Lower leg skin (tissue), 3 donors: ENCODE measurements at regions not wholly inside any gene's neighbourhood (a gene's known extent, or its start where the extent isn't known, plus 50 kb on each side); places are given as distances from the start of the nearest gene placed in this dataset.
"Not testable (repeated sequence)": the region's sequence is repeated elsewhere in the genome, so short reads cannot be mapped to it uniquely, and the experiment has no call there.

Experiments used
- CTCF ChIP-seq, 3 donors: fragments of 450-650 bp; IDR thresholded peaks; one replicate each; pipeline ENCODE4 v1.5.1; 2016; ENCODE audit warnings: antibody characterized with exemption in 3 of 3, mild to moderate bottlenecking in 3 of 3, moderate library complexity in 2 of 3
- POLR2A ChIP-seq, 2 donors: fragments of 450-650 bp; IDR thresholded peaks; one replicate each; pipeline ENCODE4 v1.6.1; 2016 to 2017; ENCODE audit warnings: antibody characterized with exemption in 2 of 2, mild to moderate bottlenecking in 1 of 2, moderate library complexity in 1 of 2

GRCh38 chr6:57942966-57943365, 625.5 kb downstream of the PRIM2 start:
- TF ChIP-seq CTCF, POLR2A (IDR thresholded peaks at IDR 0.05): not testable (repeated sequence)
